AG09319 (cell line): ENCODE measurements at regions not wholly inside any gene's neighbourhood (a gene's known extent, or its start where the extent isn't known, plus 50 kb on each side); places are given as distances from the start of the nearest gene placed in this dataset.

Source experiments
- DNase-seq: peaks from one replicate; pipeline ENCODE4 v3.0.0-alpha.2; 2010; ENCODE audit warnings: low read depth; ENCODE audit errors: extremely low read depth
- TF ChIP-seq, protein P1 (sequence below): IDR thresholded peaks from 2 replicates; pipeline ENCODE4 v1.5.1; 2011; ENCODE audit warnings: low read depth, mild to moderate bottlenecking, inconsistent platforms, low read length, moderate library complexity

DNA sequence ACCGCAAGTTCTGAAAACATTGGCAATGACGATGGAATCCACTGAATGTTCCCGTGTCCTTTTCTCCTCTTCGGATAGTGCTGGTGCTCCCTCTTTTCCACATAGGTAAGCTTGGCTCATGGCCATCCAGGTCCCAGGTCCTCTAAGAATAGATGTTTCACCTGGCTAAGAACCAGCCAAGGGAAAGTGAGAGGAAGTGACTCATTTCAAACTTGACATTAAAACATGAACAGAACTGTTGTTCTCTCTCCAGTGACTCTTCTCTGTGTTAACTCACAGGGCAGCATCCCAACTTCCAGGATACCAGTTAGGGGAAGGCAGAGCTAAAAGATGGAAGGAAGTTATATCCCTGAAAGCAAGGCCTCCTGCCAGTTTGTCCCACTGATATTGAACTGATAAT, 493.8 kb upstream of the CHRM3 start:
- TF ChIP-seq, protein P1, sequence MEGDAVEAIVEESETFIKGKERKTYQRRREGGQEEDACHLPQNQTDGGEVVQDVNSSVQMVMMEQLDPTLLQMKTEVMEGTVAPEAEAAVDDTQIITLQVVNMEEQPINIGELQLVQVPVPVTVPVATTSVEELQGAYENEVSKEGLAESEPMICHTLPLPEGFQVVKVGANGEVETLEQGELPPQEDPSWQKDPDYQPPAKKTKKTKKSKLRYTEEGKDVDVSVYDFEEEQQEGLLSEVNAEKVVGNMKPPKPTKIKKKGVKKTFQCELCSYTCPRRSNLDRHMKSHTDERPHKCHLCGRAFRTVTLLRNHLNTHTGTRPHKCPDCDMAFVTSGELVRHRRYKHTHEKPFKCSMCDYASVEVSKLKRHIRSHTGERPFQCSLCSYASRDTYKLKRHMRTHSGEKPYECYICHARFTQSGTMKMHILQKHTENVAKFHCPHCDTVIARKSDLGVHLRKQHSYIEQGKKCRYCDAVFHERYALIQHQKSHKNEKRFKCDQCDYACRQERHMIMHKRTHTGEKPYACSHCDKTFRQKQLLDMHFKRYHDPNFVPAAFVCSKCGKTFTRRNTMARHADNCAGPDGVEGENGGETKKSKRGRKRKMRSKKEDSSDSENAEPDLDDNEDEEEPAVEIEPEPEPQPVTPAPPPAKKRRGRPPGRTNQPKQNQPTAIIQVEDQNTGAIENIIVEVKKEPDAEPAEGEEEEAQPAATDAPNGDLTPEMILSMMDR, result no peak
- DNase-seq, result no peak

DNA sequence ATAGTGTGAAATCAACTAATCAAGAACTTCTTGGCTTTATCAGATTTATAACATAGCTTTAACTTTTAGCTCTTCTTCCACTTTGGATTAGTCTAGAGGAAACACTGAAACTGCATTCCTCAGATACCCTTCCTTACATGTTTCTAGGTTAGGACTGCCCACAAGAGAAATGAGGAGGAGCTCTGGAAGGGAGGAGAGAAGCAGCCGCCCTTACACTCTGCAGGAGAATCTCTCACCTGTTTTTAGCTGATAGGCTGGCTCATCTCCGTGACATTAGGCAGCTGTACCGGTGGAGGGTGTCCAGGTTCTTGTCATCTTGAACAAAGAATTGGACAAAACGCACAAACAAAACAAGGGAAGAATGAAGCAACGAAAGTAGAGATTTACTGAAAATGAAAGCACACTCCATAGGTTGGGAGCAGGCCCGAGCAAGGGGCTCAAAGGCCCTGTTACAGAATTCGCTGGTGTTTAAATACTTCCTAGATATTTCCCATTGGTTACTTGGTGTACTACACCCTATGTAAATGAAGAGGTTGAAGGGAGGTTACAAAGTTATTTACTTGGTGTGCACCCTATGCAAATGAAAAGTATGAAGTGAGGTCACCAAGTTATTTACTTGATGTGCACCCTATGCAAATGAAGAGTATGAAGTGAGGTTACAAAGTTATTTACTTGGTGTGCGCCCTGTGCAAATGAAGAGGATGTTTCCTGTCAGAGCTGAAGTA, 524.9 kb upstream of the CHRM3 start:
- DNase-seq, result no peak
- TF ChIP-seq, protein P1, result no peak

DNA sequence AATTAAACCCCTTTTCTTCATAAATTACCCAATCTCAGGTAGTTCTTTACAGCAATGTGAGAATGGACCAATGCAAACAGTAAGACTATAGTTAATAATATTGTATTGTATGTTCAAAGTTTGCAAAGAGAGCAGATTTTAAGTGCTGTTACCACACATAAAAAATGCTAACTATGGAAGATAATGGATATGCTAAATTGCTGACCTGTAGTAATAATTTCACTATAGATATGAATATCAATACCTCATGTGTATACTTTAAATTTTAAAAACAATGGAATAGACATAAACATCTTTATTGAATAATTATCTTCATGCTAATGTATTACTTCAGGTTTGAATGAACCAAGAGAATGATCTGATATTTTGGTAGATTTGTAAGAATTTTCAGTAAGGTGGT, 552.4 kb upstream of the CHRM3 start:
- no peak for DNase-seq
- TF ChIP-seq, protein P1, result no peak

DNA sequence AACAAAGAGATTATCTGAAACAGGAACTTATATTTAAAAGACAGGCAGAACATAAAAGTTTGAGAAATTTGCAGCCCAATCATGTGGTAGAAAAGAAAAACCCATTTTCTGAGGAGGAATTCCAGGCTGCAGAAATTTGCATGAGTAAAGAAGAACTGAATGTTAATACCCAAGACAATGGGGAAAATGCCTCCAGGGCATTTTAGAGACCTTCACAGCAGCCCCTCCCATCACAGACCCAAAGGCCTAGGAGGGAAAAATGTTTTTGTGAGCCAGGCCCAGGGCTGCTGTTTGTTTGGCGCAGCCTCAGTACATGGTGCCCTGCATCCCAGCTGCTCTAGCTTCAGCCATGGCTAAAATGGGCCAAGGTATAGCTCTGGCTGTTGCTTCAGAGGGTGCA, 554.3 kb upstream of the CHRM3 start:
- TF ChIP-seq, protein P1, result no peak
- no peak for DNase-seq

DNA sequence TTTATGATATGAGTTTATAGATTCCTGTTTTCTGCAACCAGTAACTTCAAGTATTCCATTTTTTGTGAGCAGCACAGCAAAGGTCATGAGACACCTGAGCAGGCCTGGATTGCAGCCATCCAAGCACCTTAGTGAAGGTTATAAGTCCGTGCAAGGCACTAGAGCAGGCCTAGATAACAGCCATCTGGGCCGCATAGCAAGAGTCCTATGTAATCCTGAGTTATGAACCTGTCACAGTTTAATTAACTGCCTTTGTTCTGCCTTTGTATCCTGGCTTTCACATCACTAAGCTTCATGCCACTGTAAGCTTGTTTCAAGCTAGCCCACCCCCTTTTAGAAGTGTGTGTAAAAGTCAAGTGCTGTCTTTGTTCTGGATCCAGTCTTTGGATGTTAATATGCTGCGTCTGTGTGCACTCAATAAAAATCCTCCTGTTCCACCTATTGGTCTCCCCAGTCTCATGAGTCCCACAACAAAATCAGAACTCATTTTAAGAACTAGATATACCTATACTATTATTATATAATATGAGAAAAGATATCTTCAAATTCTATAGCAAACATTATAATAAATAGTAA, 556.2 kb upstream of the CHRM3 start:
- TF ChIP-seq, protein P1, result no peak

DNA sequence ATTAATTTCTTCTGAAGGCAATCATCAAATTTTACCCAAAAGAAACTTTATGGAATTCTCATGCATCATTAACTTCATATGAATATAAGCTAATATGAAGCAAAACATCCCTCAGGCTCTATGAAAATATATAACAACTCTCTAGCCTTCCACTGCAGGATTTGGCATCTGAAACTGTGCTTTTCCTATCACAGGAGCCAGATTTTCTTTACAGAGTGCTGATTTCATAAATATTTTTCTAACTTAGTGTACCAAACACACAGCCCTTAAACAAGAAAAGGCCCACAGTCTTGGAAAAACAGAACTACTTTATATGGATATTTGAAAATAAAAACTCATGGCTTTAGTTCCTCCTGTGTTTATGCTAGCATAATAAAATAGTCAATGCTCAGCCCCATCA, 559.5 kb upstream of the CHRM3 start:
- DNase-seq, result no peak
- TF ChIP-seq, protein P1, result no peak

More for the DNA sequence above, 556.2 kb upstream of the CHRM3 start:
- DNase-seq, result no peak

DNA sequence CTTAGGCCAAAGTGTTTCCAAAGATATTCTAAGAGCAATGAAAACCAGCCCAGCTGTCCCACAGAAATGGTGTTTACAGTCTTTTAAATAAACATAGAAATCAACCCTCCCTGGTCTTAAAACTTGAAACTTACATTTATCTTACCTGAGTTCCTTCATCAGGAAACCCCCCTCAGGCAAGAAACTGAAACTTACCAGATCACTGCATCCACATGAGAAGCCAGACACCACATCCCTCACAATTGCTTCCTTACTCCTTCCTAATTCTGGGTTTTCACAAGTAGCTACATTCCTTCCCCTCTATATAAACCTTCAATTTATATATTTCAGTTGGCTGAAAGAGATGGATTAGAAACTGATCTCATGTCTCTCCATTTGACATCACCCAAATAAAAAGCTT, 563.0 kb upstream of the CHRM3 start:
- no peak for DNase-seq
- TF ChIP-seq, protein P1, result no peak
